ENCODE measurements at regions not wholly inside any gene's neighbourhood (a gene's known extent, or its start where the extent isn't known, plus 50 kb on each side); places are given as distances from the start of the nearest gene placed in this dataset.

DNA sequence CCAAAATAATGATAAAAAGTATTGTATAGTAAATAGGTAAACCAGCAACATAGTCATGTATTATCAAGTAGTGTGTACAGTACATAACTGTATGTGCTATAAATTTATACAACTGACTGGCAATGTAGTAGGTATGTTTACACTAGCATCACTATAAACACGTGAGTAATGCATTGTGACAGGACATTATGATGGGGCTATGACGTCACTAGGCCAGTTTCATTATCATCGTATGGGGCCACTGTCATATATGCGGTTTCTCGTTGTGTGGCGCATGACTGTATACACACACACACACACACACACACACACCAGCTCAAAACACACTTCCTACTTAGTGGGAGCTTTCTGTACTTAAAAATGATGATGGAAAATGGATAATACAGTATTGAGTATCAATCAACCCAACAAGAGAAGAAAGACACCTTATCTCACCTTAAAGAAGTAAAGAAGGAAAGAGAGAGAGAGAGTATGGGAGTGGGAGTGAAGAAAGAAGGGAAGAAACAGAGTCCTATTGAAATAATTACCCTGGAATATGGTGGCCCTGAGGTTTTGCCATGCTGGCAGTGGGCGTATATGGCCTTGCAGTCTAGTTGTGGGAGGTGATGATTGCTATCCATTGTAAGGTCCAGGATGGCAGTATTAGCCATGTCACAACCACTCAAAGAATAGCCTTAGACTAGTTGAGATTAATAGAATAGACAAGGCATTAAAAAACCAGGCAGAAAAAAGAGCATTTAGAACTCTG is 186.4 kb upstream of the ZNF521 start:
- TF ChIP-seq, protein P1, sequence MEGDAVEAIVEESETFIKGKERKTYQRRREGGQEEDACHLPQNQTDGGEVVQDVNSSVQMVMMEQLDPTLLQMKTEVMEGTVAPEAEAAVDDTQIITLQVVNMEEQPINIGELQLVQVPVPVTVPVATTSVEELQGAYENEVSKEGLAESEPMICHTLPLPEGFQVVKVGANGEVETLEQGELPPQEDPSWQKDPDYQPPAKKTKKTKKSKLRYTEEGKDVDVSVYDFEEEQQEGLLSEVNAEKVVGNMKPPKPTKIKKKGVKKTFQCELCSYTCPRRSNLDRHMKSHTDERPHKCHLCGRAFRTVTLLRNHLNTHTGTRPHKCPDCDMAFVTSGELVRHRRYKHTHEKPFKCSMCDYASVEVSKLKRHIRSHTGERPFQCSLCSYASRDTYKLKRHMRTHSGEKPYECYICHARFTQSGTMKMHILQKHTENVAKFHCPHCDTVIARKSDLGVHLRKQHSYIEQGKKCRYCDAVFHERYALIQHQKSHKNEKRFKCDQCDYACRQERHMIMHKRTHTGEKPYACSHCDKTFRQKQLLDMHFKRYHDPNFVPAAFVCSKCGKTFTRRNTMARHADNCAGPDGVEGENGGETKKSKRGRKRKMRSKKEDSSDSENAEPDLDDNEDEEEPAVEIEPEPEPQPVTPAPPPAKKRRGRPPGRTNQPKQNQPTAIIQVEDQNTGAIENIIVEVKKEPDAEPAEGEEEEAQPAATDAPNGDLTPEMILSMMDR (conservative IDR thresholded peaks at IDR 0.05) = no peak
- TF ChIP-seq EZH2 (IDR thresholded peaks at IDR 0.05; ENCODE audit: low read depth) = no peak

Data from PC-9 (cell line).